ENCODE measurements at regions not wholly inside any gene's neighbourhood (a gene's known extent, or its start where the extent isn't known, plus 50 kb on each side); places are given as distances from the start of the nearest gene placed in this dataset.
"Not testable (repeated sequence)": the region's sequence is repeated elsewhere in the genome, so short reads cannot be mapped to it uniquely, and the experiment has no call there.

GRCh38 chr6:40856271-40856670, 182.8 kb downstream of the UNC5CL start:
- no peak overlapping the region for H3K4me3 ChIP-seq (ENCODE audit: low read depth, low read length)
- no peak for DNase-seq (ENCODE audit: low read depth)

- DNase-seq (ENCODE audit: low read depth), result no peak
- no peak overlapping the region for H3K4me3 ChIP-seq (ENCODE audit: low read depth, low read length)
Observed at GRCh38 chr6:40855168-40855880, 183.7 kb downstream of the UNC5CL start.

- no peak overlapping the region for H3K4me3 ChIP-seq (ENCODE audit: low read depth, low read length)
- no peak for DNase-seq (ENCODE audit: low read depth)
Observed at GRCh38 chr6:40854592-40854991, 184.4 kb downstream of the UNC5CL start.

- H3K4me3 ChIP-seq (ENCODE audit: low read depth, low read length), result no peak overlapping the region
- no peak for DNase-seq (ENCODE audit: low read depth)
Observed at GRCh38 chr6:40852779-40853373, 186.1 kb downstream of the UNC5CL start.

GRCh38 chr6:40849546-40849945, 189.5 kb downstream of the UNC5CL start:
- no peak for DNase-seq (ENCODE audit: low read depth)
- H3K4me3 ChIP-seq (ENCODE audit: low read depth, low read length), result no peak overlapping the region

GRCh38 chr6:40848868-40849514, 190.0 kb downstream of the UNC5CL start:
- DNase-seq (ENCODE audit: low read depth), result no peak
- H3K4me3 ChIP-seq (ENCODE audit: low read depth, low read length), result no peak overlapping the region

GRCh38 chr6:40848038-40848437, 191.0 kb downstream of the UNC5CL start:
- H3K4me3 ChIP-seq (ENCODE audit: low read depth, low read length), result no peak overlapping the region
- DNase-seq (ENCODE audit: low read depth), result no peak

GRCh38 chr6:40845553-40845952, 193.5 kb downstream of the UNC5CL start:
- peak; percentile 6 for DNase-seq (ENCODE audit: low read depth)
- no peak overlapping the region for H3K4me3 ChIP-seq (ENCODE audit: low read depth, low read length)

- DNase-seq (ENCODE audit: low read depth), result no peak
- no peak overlapping the region for H3K4me3 ChIP-seq (ENCODE audit: low read depth, low read length)
Observed at GRCh38 chr6:40844246-40844645, 194.8 kb downstream of the UNC5CL start.

GRCh38 chr6:40841721-40842120, 197.3 kb downstream of the UNC5CL start:
- DNase-seq (ENCODE audit: low read depth), result no peak
- H3K4me3 ChIP-seq (ENCODE audit: low read depth, low read length), result no peak overlapping the region

- DNase-seq (ENCODE audit: low read depth), result no peak
- no peak overlapping the region for H3K4me3 ChIP-seq (ENCODE audit: low read depth, low read length)
Observed at GRCh38 chr6:40832691-40833090, 206.3 kb downstream of the UNC5CL start.

GRCh38 chr6:40831381-40831780, 207.6 kb downstream of the UNC5CL start:
- no peak for DNase-seq (ENCODE audit: low read depth)

GRCh38 chr6:40825102-40825501, 213.9 kb downstream of the UNC5CL start:
- H3K4me3 ChIP-seq (ENCODE audit: low read depth, low read length), result no peak overlapping the region
- DNase-seq (ENCODE audit: low read depth), result no peak

More at GRCh38 chr6:40831381-40831780, 207.6 kb downstream of the UNC5CL start:
- H3K4me3 ChIP-seq (ENCODE audit: low read depth, low read length), result no peak overlapping the region

GRCh38 chr6:40823917-40824891, 214.8 kb downstream of the UNC5CL start:
- DNase-seq (ENCODE audit: low read depth); H3K4me3 ChIP-seq (ENCODE audit: low read depth, low read length): not testable (repeated sequence)

GRCh38 chr6:40822619-40823018, 216.4 kb downstream of the UNC5CL start:
- DNase-seq (ENCODE audit: low read depth), result peak; percentile 18
- no peak overlapping the region for H3K4me3 ChIP-seq (ENCODE audit: low read depth, low read length)

- no peak for DNase-seq (ENCODE audit: low read depth)
- no peak overlapping the region for H3K4me3 ChIP-seq (ENCODE audit: low read depth, low read length)
Observed at GRCh38 chr6:40819182-40819834, 219.7 kb downstream of the UNC5CL start.

GRCh38 chr6:40817369-40817768, 221.7 kb downstream of the UNC5CL start:
- DNase-seq (ENCODE audit: low read depth), result no peak
- H3K4me3 ChIP-seq (ENCODE audit: low read depth, low read length), result no peak overlapping the region

- no peak for DNase-seq (ENCODE audit: low read depth)
Observed at GRCh38 chr6:40816601-40817000, 222.4 kb downstream of the UNC5CL start.

GRCh38 chr6:40815731-40816130, 223.3 kb downstream of the UNC5CL start:
- H3K4me3 ChIP-seq (ENCODE audit: low read depth, low read length), result no peak overlapping the region
- no peak for DNase-seq (ENCODE audit: low read depth)

More at GRCh38 chr6:40816601-40817000, 222.4 kb downstream of the UNC5CL start:
- no peak overlapping the region for H3K4me3 ChIP-seq (ENCODE audit: low read depth, low read length)

All from skeletal muscle cell (primary cell).